ENCODE measurements at regions not wholly inside any gene's neighbourhood (a gene's known extent, or its start where the extent isn't known, plus 50 kb on each side); places are given as distances from the start of the nearest gene placed in this dataset.
"Not testable (repeated sequence)": the region's sequence is repeated elsewhere in the genome, so short reads cannot be mapped to it uniquely, and the experiment has no call there.

GRCh38 chr2:154577390-154577789 is 121.1 kb upstream of the KCNJ3 start:
- ChIA-PET POLR2A (interaction anchor here (1.0 kb wide), 1 partner anchor 9 kb away, joined by 3 read pairs; no protein-coding TSS in a partner anchor), CTCF (ENCODE audit: unreplicated experiment) (no interaction called here)
- TF ChIP-seq, protein P1, sequence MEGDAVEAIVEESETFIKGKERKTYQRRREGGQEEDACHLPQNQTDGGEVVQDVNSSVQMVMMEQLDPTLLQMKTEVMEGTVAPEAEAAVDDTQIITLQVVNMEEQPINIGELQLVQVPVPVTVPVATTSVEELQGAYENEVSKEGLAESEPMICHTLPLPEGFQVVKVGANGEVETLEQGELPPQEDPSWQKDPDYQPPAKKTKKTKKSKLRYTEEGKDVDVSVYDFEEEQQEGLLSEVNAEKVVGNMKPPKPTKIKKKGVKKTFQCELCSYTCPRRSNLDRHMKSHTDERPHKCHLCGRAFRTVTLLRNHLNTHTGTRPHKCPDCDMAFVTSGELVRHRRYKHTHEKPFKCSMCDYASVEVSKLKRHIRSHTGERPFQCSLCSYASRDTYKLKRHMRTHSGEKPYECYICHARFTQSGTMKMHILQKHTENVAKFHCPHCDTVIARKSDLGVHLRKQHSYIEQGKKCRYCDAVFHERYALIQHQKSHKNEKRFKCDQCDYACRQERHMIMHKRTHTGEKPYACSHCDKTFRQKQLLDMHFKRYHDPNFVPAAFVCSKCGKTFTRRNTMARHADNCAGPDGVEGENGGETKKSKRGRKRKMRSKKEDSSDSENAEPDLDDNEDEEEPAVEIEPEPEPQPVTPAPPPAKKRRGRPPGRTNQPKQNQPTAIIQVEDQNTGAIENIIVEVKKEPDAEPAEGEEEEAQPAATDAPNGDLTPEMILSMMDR (conservative IDR thresholded peaks at IDR 0.05; ENCODE audit: low read length), result no peak
- no peak for TF ChIP-seq EZH2phosphoT487 (IDR thresholded peaks at IDR 0.05; ENCODE audit: borderline replicate concordance, low read depth, low read length)
- Histone ChIP-seq H3K9me2 (ENCODE audit: insufficient read depth, low read length) (no peaks in the 10 kb centered on the region), H2AFZ (ENCODE audit: low read length) (no peak overlapping the region), H3K4me1 (ENCODE audit: insufficient read depth, low read length, poor library complexity, severe bottlenecking) (no peaks in the 10 kb centered on the region), H3K79me2 (ENCODE audit: insufficient read depth, low read depth, low read length) (no peaks in the 10 kb centered on the region), H3K4me3 (ENCODE audit: low read depth, low read length, poor library complexity, severe bottlenecking) (no peak overlapping the region), H3K36me3 (ENCODE audit: insufficient read depth, low read length) (no peaks in the 10 kb centered on the region), H4K20me1 (ENCODE audit: insufficient read depth, low read length) (no peaks in the 10 kb centered on the region), H3K9me3 (ENCODE audit: low read length) (no peaks in the 10 kb centered on the region), H3K4me2 (ENCODE audit: low read length) (no peak overlapping the region), H3K27ac (ENCODE audit: low read depth, low read length, poor library complexity, severe bottlenecking) (no peak overlapping the region)
- no TSS peak for BruUV-seq (replicated peaks)
- intact Hi-C loops (cut with micrococcal nuclease; ENCODE audit: unreplicated experiment), result no loop called here
- no peak for DNase-seq (ENCODE audit: low spot score)

GRCh38 chr2:154580767-154581166 is 117.7 kb upstream of the KCNJ3 start:
- H3K4me2 ChIP-seq (ENCODE audit: low read length), result no peak overlapping the region
- ChIA-PET POLR2A (interaction anchor here (0.5 to 1.2 kb wide), 2 partner anchors 9 to 20 kb away, joined by 4 read pairs; no protein-coding TSS in a partner anchor), CTCF (ENCODE audit: unreplicated experiment) (no interaction called here)
- intact Hi-C loops (cut with micrococcal nuclease; ENCODE audit: unreplicated experiment), result no loop called here
- no peaks in the 10 kb centered on the region for H4K20me1 ChIP-seq (ENCODE audit: insufficient read depth, low read length)
- H3K36me3 ChIP-seq (ENCODE audit: insufficient read depth, low read length), result no peaks in the 10 kb centered on the region
- no peaks in the 10 kb centered on the region for H3K9me2 ChIP-seq (ENCODE audit: insufficient read depth, low read length)
- DNase-seq (ENCODE audit: low spot score), result no peak
- no TSS peak for BruUV-seq (replicated peaks)
- H3K4me1 ChIP-seq (ENCODE audit: insufficient read depth, low read length, poor library complexity, severe bottlenecking), result no peaks in the 10 kb centered on the region
- no peak overlapping the region for H2AFZ ChIP-seq (ENCODE audit: low read length)
- TF ChIP-seq, protein P1 (conservative IDR thresholded peaks at IDR 0.05; ENCODE audit: low read length), result no peak
- no peak for TF ChIP-seq EZH2phosphoT487 (IDR thresholded peaks at IDR 0.05; ENCODE audit: borderline replicate concordance, low read depth, low read length)
- H3K4me3 ChIP-seq (ENCODE audit: low read depth, low read length, poor library complexity, severe bottlenecking), result no peak overlapping the region
- H3K9me3 ChIP-seq (ENCODE audit: low read length), result no peaks in the 10 kb centered on the region
- H3K27ac ChIP-seq (ENCODE audit: low read depth, low read length, poor library complexity, severe bottlenecking), result no peak overlapping the region
- H3K79me2 ChIP-seq (ENCODE audit: insufficient read depth, low read depth, low read length), result no peaks in the 10 kb centered on the region

DNA sequence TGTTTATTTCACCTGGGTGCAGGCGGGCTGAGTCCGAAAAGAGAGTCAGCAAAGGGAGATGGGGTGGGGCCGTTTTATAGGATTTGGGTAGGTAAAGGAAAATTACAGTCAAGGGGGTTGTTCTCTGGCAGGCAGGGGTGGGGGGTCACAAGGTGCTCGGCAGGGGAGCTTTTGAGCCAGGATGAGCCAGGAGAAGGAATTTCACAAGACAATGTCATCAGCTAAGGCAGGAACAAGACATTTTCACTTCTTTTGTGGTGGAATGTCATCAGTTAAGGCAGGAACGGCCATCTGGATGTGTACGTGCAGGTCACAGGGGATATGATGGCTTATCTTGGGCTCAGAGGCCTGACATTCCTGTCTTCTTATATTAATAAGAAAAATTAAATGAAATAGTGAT is 115.8 kb upstream of the KCNJ3 start:
- POLR2A ChIA-PET; H3K36me3 ChIP-seq (ENCODE audit: insufficient read depth, low read length); H3K4me1 ChIP-seq (ENCODE audit: insufficient read depth, low read length, poor library complexity, severe bottlenecking); H3K9me3 ChIP-seq (ENCODE audit: low read length); CTCF ChIA-PET (ENCODE audit: unreplicated experiment); H2AFZ ChIP-seq (ENCODE audit: low read length); H3K27ac ChIP-seq (ENCODE audit: low read depth, low read length, poor library complexity, severe bottlenecking); H4K20me1 ChIP-seq (ENCODE audit: insufficient read depth, low read length); H3K9me2 ChIP-seq (ENCODE audit: insufficient read depth, low read length); H3K4me2 ChIP-seq (ENCODE audit: low read length); DNase-seq (ENCODE audit: low spot score); BruUV-seq (replicated peaks); intact Hi-C loops (cut with micrococcal nuclease; ENCODE audit: unreplicated experiment); H3K79me2 ChIP-seq (ENCODE audit: insufficient read depth, low read depth, low read length); H3K4me3 ChIP-seq (ENCODE audit: low read depth, low read length, poor library complexity, severe bottlenecking): not testable (repeated sequence)

DNA sequence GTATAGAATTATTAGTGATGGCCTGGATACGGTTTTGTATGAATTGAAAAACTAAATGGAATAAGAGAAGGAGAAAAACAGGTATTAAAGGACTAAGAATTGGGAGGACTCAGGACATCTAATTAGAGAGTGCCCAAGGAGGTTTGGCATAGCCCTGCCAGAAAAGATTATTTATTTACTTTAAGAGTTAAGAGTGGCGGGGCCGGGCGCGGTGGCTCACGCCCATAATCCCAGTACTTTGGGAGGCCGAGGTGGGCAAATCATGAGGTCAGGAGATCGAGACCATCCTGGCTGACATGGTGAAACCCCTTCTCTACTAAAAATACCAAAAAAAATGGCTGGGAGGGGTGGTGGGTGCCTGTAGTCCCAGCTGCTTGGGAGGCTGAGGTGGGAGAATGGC is 115.2 kb upstream of the KCNJ3 start:
- CTCF ChIA-PET (ENCODE audit: unreplicated experiment); DNase-seq (ENCODE audit: low spot score); H4K20me1 ChIP-seq (ENCODE audit: insufficient read depth, low read length); H3K9me3 ChIP-seq (ENCODE audit: low read length); H2AFZ ChIP-seq (ENCODE audit: low read length); H3K4me1 ChIP-seq (ENCODE audit: insufficient read depth, low read length, poor library complexity, severe bottlenecking); POLR2A ChIA-PET; H3K4me3 ChIP-seq (ENCODE audit: low read depth, low read length, poor library complexity, severe bottlenecking); intact Hi-C loops (cut with micrococcal nuclease; ENCODE audit: unreplicated experiment); H3K27ac ChIP-seq (ENCODE audit: low read depth, low read length, poor library complexity, severe bottlenecking); H3K79me2 ChIP-seq (ENCODE audit: insufficient read depth, low read depth, low read length); H3K36me3 ChIP-seq (ENCODE audit: insufficient read depth, low read length); BruUV-seq (replicated peaks); H3K9me2 ChIP-seq (ENCODE audit: insufficient read depth, low read length); H3K4me2 ChIP-seq (ENCODE audit: low read length): not testable (repeated sequence)
